ENCODE measurements at regions not wholly inside any gene's neighbourhood (a gene's known extent, or its start where the extent isn't known, plus 50 kb on each side); places are given as distances from the start of the nearest gene placed in this dataset.

- no peak for TF ChIP-seq CEBPB (IDR thresholded peaks at IDR 0.05; ENCODE audit: low read depth)
- TF ChIP-seq, protein P1, sequence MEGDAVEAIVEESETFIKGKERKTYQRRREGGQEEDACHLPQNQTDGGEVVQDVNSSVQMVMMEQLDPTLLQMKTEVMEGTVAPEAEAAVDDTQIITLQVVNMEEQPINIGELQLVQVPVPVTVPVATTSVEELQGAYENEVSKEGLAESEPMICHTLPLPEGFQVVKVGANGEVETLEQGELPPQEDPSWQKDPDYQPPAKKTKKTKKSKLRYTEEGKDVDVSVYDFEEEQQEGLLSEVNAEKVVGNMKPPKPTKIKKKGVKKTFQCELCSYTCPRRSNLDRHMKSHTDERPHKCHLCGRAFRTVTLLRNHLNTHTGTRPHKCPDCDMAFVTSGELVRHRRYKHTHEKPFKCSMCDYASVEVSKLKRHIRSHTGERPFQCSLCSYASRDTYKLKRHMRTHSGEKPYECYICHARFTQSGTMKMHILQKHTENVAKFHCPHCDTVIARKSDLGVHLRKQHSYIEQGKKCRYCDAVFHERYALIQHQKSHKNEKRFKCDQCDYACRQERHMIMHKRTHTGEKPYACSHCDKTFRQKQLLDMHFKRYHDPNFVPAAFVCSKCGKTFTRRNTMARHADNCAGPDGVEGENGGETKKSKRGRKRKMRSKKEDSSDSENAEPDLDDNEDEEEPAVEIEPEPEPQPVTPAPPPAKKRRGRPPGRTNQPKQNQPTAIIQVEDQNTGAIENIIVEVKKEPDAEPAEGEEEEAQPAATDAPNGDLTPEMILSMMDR (IDR thresholded peaks at IDR 0.05 in 2 of 3, conservative IDR thresholded peaks at IDR 0.05 in 1 of 3; ENCODE audit: borderline replicate concordance in 1 of 3, insufficient read depth in 1 of 3, low read depth in 2 of 3, low read length in 2 of 3) = no peak
- no peak for TF ChIP-seq FOSL1 (IDR thresholded peaks at IDR 0.05; ENCODE audit: low read depth)
Observed at GRCh38 chr1:182135946-182136345, 74.4 kb upstream of the ZNF648 start.

Measured in HCT116 (cell line).